HFFc6 (cell line): ENCODE measurements at regions not wholly inside any gene's neighbourhood (a gene's known extent, or its start where the extent isn't known, plus 50 kb on each side); places are given as distances from the start of the nearest gene placed in this dataset.

Source experiments
- DNase-seq: peaks from one replicate; pipeline ENCODE4 v3.0.0-alpha.2; 2018
- H3K27ac Mint-ChIP-seq: 2 replicates; pipeline ENCODE4 v1.8.0; 2020; ENCODE audit warnings: mild to moderate bottlenecking, mixed read lengths
- H3K27me3 Mint-ChIP-seq: 2 replicates; pipeline ENCODE4 v1.8.0; 2021; ENCODE audit warnings: mild to moderate bottlenecking, moderate library complexity, mixed read lengths; ENCODE audit not compliant: insufficient read depth
- H3K36me3 Mint-ChIP-seq: 2 replicates; pipeline ENCODE4 v1.8.0; 2021; ENCODE audit warnings: low read depth, mixed read lengths
- H3K4me1 Mint-ChIP-seq: 2 replicates; pipeline ENCODE4 v1.8.0; 2020; ENCODE audit warnings: low read depth, mixed read lengths
- H3K4me3 Mint-ChIP-seq: 2 replicates; pipeline ENCODE4 v1.8.0; 2020; ENCODE audit warnings: mild to moderate bottlenecking, moderate library complexity, mixed read lengths
- H3K9me3 Mint-ChIP-seq: 2 replicates; pipeline ENCODE4 v1.8.0; 2020; ENCODE audit warnings: mild to moderate bottlenecking, mixed read lengths
- TF ChIP-seq, protein P1 (sequence below): fragments of 200-600 bp; sonication (generic); IDR thresholded peaks from 2 replicates; pipeline ENCODE4 v1.5.0; 2021; ENCODE audit warnings: antibody characterized with exemption, mild to moderate bottlenecking

- TF ChIP-seq, protein P1, sequence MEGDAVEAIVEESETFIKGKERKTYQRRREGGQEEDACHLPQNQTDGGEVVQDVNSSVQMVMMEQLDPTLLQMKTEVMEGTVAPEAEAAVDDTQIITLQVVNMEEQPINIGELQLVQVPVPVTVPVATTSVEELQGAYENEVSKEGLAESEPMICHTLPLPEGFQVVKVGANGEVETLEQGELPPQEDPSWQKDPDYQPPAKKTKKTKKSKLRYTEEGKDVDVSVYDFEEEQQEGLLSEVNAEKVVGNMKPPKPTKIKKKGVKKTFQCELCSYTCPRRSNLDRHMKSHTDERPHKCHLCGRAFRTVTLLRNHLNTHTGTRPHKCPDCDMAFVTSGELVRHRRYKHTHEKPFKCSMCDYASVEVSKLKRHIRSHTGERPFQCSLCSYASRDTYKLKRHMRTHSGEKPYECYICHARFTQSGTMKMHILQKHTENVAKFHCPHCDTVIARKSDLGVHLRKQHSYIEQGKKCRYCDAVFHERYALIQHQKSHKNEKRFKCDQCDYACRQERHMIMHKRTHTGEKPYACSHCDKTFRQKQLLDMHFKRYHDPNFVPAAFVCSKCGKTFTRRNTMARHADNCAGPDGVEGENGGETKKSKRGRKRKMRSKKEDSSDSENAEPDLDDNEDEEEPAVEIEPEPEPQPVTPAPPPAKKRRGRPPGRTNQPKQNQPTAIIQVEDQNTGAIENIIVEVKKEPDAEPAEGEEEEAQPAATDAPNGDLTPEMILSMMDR: no peak
- peaks cover 24% of the 10 kb centered on the region for H3K9me3 Mint-ChIP-seq
- no peak overlapping the region for H3K4me3 Mint-ChIP-seq
- H3K4me1 Mint-ChIP-seq: no peaks in the 10 kb centered on the region
- H3K36me3 Mint-ChIP-seq: no peaks in the 10 kb centered on the region
- H3K27ac Mint-ChIP-seq: no peak overlapping the region
- DNase-seq: no peak
- H3K27me3 Mint-ChIP-seq: peaks cover 3% of the 10 kb centered on the region; the same call in 1 of the 2 replicates
These were observed 350.2 kb upstream of the CDH4 start for GRCh38 chr20:60901831-60902230.

GRCh38 chr20:60903325-60903971 is 348.6 kb upstream of the CDH4 start:
- Mint-ChIP-seq H3K27me3 (peaks cover 3% of the 10 kb centered on the region; the same call in 1 of the 2 replicates), H3K27ac (no peak overlapping the region), H3K4me3 (no peak overlapping the region), H3K4me1 (no peaks in the 10 kb centered on the region), H3K9me3 (peaks cover 19% of the 10 kb centered on the region), H3K36me3 (no peaks in the 10 kb centered on the region)
- DNase-seq: no peak
- TF ChIP-seq, protein P1: no peak

DNA sequence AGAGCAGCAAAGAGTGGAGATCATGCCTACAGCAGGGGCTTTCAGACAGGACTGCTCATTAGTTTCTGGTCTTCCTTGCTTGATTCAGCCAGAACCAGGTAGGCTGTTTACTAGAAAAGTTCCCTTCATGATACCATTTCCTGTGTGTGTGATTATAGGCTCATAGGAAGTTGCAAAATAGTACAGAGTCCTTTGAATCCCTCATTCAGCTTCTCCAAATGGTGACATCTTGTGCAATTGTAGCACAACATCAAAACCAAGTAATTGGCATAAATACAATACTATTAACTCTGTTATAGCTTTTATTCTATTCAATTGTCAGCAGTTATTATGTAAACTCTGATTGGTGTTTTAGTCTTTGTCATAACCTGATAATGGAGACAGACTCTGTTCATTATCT is 347.3 kb upstream of the CDH4 start:
- no peaks in the 10 kb centered on the region for H3K36me3 Mint-ChIP-seq
- TF ChIP-seq, protein P1: no peak
- H3K9me3 Mint-ChIP-seq: peaks cover 22% of the 10 kb centered on the region

DNA sequence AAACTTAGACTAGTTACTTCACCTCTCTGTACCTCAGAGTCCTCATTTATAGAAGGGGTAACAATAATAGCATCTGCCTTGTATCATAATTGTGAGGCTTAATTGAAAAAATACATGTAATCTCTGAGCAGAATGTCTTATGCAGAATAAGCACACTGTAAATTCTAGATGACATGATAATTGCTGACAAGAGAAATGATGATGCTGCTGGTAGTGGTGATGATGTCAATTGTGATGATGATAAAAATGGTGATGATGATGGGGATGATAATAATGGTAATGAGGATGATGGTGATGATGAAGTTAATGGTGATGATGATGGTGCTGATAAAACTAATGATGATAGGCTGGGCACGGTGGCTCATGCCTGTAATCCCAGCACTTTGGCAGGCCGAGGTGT is 346.1 kb upstream of the CDH4 start:
- TF ChIP-seq, protein P1: no peak
- peaks cover 31% of the 10 kb centered on the region for H3K9me3 Mint-ChIP-seq
- no peak overlapping the region for H3K27ac Mint-ChIP-seq
- H3K4me1 Mint-ChIP-seq: no peaks in the 10 kb centered on the region
- H3K4me3 Mint-ChIP-seq: no peak overlapping the region
- no peaks in the 10 kb centered on the region for H3K36me3 Mint-ChIP-seq
- DNase-seq: no peak
- peaks cover 2% of the 10 kb centered on the region; the same call in 1 of the 2 replicates for H3K27me3 Mint-ChIP-seq

More for the DNA sequence above, 347.3 kb upstream of the CDH4 start:
- Mint-ChIP-seq H3K4me1 (no peaks in the 10 kb centered on the region), H3K27me3 (peaks cover 2% of the 10 kb centered on the region; the same call in 1 of the 2 replicates), H3K4me3 (no peak overlapping the region), H3K27ac (no peak overlapping the region)
- no peak for DNase-seq

DNA sequence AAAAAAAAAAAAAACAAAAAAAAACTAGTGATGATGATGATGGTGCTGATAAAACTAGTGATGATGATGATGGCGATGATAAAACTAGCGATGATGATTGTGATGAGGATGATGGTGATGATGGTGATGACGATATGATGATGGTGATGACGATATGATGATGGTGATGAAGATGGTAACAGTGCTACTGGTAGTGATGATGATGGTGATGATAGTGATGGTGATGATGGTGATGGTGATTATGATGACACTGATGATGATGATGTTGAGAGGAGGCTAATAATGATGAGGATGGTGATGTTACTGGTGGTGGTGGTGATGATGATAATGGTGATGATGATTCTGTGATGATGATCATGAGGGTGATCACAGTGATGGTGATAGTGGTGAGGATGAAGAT is 345.5 kb upstream of the CDH4 start:
- Mint-ChIP-seq H3K27ac (no peak overlapping the region), H3K36me3 (no peaks in the 10 kb centered on the region), H3K4me1 (no peaks in the 10 kb centered on the region), H3K4me3 (no peak overlapping the region), H3K9me3 (peaks cover 27% of the 10 kb centered on the region), H3K27me3 (peaks cover 2% of the 10 kb centered on the region; the same call in 1 of the 2 replicates)
- TF ChIP-seq, protein P1: no peak
- no peak for DNase-seq
